ENCODE measurements at regions not wholly inside any gene's neighbourhood (a gene's known extent, or its start where the extent isn't known, plus 50 kb on each side); places are given as distances from the start of the nearest gene placed in this dataset.

DNA sequence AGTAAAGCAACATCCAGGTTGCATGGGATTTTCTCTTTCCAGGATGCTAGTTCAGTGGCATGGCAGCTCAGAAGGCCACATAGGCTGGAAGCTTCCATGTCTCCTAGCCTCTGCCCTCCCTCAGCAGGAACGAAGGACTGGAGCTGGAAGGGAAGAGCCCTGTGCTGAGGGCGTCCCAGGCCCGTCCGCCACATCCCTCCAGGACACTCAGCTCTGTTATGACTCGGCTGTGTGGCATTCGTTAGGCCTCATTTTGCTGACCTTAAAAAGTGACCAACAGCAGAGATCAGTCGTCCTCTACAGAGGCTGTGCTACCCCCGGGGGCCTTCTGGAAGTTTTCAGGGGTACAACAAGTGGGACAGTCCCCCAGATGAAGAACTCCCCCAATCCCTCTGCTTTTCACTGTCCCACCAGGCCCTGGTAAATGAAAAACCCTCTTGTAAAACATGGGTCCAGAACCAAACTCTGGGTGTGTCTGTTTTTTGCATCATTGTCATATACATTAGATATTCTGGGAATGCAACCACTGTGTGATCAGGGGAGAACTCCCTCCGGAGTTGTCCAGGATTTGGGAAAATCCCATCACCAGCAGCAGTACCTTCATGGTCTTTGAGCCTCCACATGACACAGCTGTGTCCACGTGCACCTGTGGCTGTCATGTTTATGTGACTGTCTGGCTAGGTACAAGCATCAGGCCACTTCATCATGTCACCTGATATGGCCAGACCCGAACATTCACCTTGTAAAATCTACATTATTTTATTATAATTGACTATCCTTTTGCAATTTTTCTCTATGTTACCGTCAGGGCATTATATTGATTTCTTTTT is 149.9 kb downstream of the OR4M2 start:
- TF ChIP-seq SUZ12 (IDR thresholded peaks at IDR 0.05; ENCODE audit: extremely low read depth, insufficient read depth, insufficient read length) (no peak), YY1 (IDR thresholded peaks at IDR 0.05; ENCODE audit: insufficient read depth, insufficient read length) (no peak), ZNF274 (IDR thresholded peaks at IDR 0.05; ENCODE audit: low read depth, low read length) (no peak)
